ENCODE measurements at regions not wholly inside any gene's neighbourhood (a gene's known extent, or its start where the extent isn't known, plus 50 kb on each side); places are given as distances from the start of the nearest gene placed in this dataset.

- H3K9me3 ChIP-seq (ENCODE audit: insufficient read depth, low read depth, low read length) = no peaks in the 10 kb centered on the region; the same call in 1 of the 2 replicates
- no peak overlapping the region for H3K4me2 ChIP-seq (ENCODE audit: low read depth, low read length, poor library complexity, severe bottlenecking)
- H3K4me3 ChIP-seq (ENCODE audit: low read length, poor library complexity, severe bottlenecking) = no peak overlapping the region
- H3K36me3 ChIP-seq (ENCODE audit: insufficient read depth, low read length) = no peaks in the 10 kb centered on the region
- no peaks in the 10 kb centered on the region for H3K79me2 ChIP-seq (ENCODE audit: insufficient read depth, low read length)
- no peak overlapping the region for H2AFZ ChIP-seq (ENCODE audit: low read length)
- no peaks in the 10 kb centered on the region for H4K20me1 ChIP-seq (ENCODE audit: insufficient read depth, low read length, poor library complexity, severe bottlenecking)
- no peaks in the 10 kb centered on the region for H3F3A ChIP-seq (ENCODE audit: low read depth)
- no peaks in the 10 kb centered on the region for H3K27me3 ChIP-seq (ENCODE audit: insufficient read depth, low read length, poor library complexity, severe bottlenecking)
- no peak overlapping the region for H3K9ac ChIP-seq (ENCODE audit: low read depth, low read length, poor library complexity, severe bottlenecking)
- TF ChIP-seq CTCF (conservative IDR thresholded peaks at IDR 0.05; ENCODE audit: low read length) = no peak
- TF ChIP-seq EZH2phosphoT487 (IDR thresholded peaks at IDR 0.05; ENCODE audit: borderline replicate concordance) = no peak
- no peaks in the 10 kb centered on the region for H3K9me2 ChIP-seq (replicated peaks; ENCODE audit: low read depth, low read length)
- H3K4me1 ChIP-seq (ENCODE audit: insufficient read depth, low read length, poor library complexity, severe bottlenecking) = no peaks in the 10 kb centered on the region
Observed at GRCh38 chr3:77945320-77945719, 905.4 kb downstream of the ROBO2 start.

GRCh38 chr3:77947671-77948070 lies 907.8 kb downstream of the ROBO2 start:
- H2AFZ ChIP-seq (ENCODE audit: low read length) = no peak overlapping the region
- H3K9me2 ChIP-seq (replicated peaks; ENCODE audit: low read depth, low read length) = no peaks in the 10 kb centered on the region
- H3K4me2 ChIP-seq (ENCODE audit: low read depth, low read length, poor library complexity, severe bottlenecking) = no peak overlapping the region
- no peaks in the 10 kb centered on the region for H3K9me3 ChIP-seq (ENCODE audit: insufficient read depth, low read depth, low read length)
- H3F3A ChIP-seq (ENCODE audit: low read depth) = no peaks in the 10 kb centered on the region
- no peak overlapping the region for H3K4me3 ChIP-seq (ENCODE audit: low read length, poor library complexity, severe bottlenecking)
- no peaks in the 10 kb centered on the region for H3K79me2 ChIP-seq (ENCODE audit: insufficient read depth, low read length)
- no peaks in the 10 kb centered on the region for H3K4me1 ChIP-seq (ENCODE audit: insufficient read depth, low read length, poor library complexity, severe bottlenecking)
- H3K27me3 ChIP-seq (ENCODE audit: insufficient read depth, low read length, poor library complexity, severe bottlenecking) = no peaks in the 10 kb centered on the region
- no peak overlapping the region for H3K9ac ChIP-seq (ENCODE audit: low read depth, low read length, poor library complexity, severe bottlenecking)
- no peaks in the 10 kb centered on the region for H3K36me3 ChIP-seq (ENCODE audit: insufficient read depth, low read length)
- TF ChIP-seq CTCF (conservative IDR thresholded peaks at IDR 0.05; ENCODE audit: low read length) = no peak
- H4K20me1 ChIP-seq (ENCODE audit: insufficient read depth, low read length, poor library complexity, severe bottlenecking) = no peaks in the 10 kb centered on the region

GRCh38 chr3:77967621-77968020 lies 927.7 kb downstream of the ROBO2 start:
- Histone ChIP-seq H3K79me2 (ENCODE audit: insufficient read depth, low read length) (no peaks in the 10 kb centered on the region), H3K9me2 (replicated peaks; ENCODE audit: low read depth, low read length) (no peaks in the 10 kb centered on the region), H3K36me3 (ENCODE audit: insufficient read depth, low read length) (no peaks in the 10 kb centered on the region), H3K9me3 (ENCODE audit: insufficient read depth, low read depth, low read length) (no peaks in the 10 kb centered on the region), H3K27me3 (ENCODE audit: insufficient read depth, low read length, poor library complexity, severe bottlenecking) (no peaks in the 10 kb centered on the region), H3K9ac (ENCODE audit: low read depth, low read length, poor library complexity, severe bottlenecking) (no peak overlapping the region), H2AFZ (ENCODE audit: low read length) (no peak overlapping the region), H3F3A (ENCODE audit: low read depth) (no peaks in the 10 kb centered on the region), H3K4me3 (ENCODE audit: low read length, poor library complexity, severe bottlenecking) (no peak overlapping the region), H3K4me1 (ENCODE audit: insufficient read depth, low read length, poor library complexity, severe bottlenecking) (no peaks in the 10 kb centered on the region), H3K4me2 (ENCODE audit: low read depth, low read length, poor library complexity, severe bottlenecking) (no peak overlapping the region), H4K20me1 (ENCODE audit: insufficient read depth, low read length, poor library complexity, severe bottlenecking) (no peaks in the 10 kb centered on the region)
- TF ChIP-seq EZH2phosphoT487 (IDR thresholded peaks at IDR 0.05; ENCODE audit: borderline replicate concordance) (no peak), CTCF (conservative IDR thresholded peaks at IDR 0.05; ENCODE audit: low read length) (no peak)
